CD14-positive monocyte (primary cell): ENCODE measurements at regions not wholly inside any gene's neighbourhood (a gene's known extent, or its start where the extent isn't known, plus 50 kb on each side); places are given as distances from the start of the nearest gene placed in this dataset.

Source experiments
- DNase-seq, 3 donors: peaks; one replicate each; pipeline ENCODE4 v3.0.0-alpha.2; 2011 to 2022
- H2AFZ ChIP-seq: 2 replicates; pipeline ENCODE4 v1.6.0; 2012; ENCODE audit warnings: mild to moderate bottlenecking, low read depth, low read length, inconsistent platforms; ENCODE audit not compliant: insufficient read depth, poor library complexity, severe bottlenecking
- H3K27ac ChIP-seq, 2 donors: 1 replicate in 1 of 2; 2 replicates in 1 of 2; pipeline ENCODE4 v1.5.1; 2012 to 2013; ENCODE audit warnings: low read length in 2 of 2, control low read depth in 1 of 2, inconsistent platforms in 1 of 2, low read depth in 1 of 2, mild to moderate bottlenecking in 1 of 2
- H3K27me3 ChIP-seq, 2 donors: one replicate each; pipeline versions ENCODE4 v1.6.0 to v1.6.1; 2011 to 2013; ENCODE audit warnings: low read length in 2 of 2; ENCODE audit not compliant: control insufficient read depth in 2 of 2, insufficient read depth in 2 of 2
- H3K36me3 ChIP-seq, 2 donors: replicated peaks in 1 of 2; 1 replicate in 1 of 2; 2 replicates in 1 of 2; pipeline versions ENCODE4 v1.5.1 to v1.6.1; 2012 to 2013; ENCODE audit warnings: low read length in 2 of 2, control low read depth in 1 of 2, inconsistent platforms in 1 of 2, mild to moderate bottlenecking in 1 of 2; ENCODE audit not compliant: insufficient read depth in 2 of 2, control insufficient read depth in 1 of 2
- H3K4me1 ChIP-seq, 2 donors: 1 replicate in 1 of 2; 2 replicates in 1 of 2; pipeline versions ENCODE4 v1.5.1 to v1.6.1; 2012 to 2013; ENCODE audit warnings: low read length in 2 of 2, control low read depth in 1 of 2, inconsistent platforms in 1 of 2, mild to moderate bottlenecking in 1 of 2, moderate library complexity in 1 of 2; ENCODE audit not compliant: insufficient read depth in 2 of 2, control insufficient read depth in 1 of 2
- H3K4me2 ChIP-seq: replicated peaks from 2 replicates; pipeline ENCODE3; 2012; ENCODE audit warnings: low read length, moderate library complexity, mild to moderate bottlenecking; ENCODE audit not compliant: poor library complexity, severe bottlenecking; ENCODE audit errors: extremely low read depth
- H3K4me3 ChIP-seq, 3 experiments: fragments of 200-600 bp in 1 of 3; sonication (generic) in 1 of 3; replicated peaks in 1 of 3; 1 replicate in 2 of 3; 2 replicates in 1 of 3; pipeline ENCODE4 v1.5.1; 2011 to 2013; ENCODE audit warnings: low read length in 3 of 3, mild to moderate bottlenecking in 3 of 3, control low read depth in 2 of 3, low read depth in 2 of 3, inconsistent platforms in 1 of 3, moderate library complexity in 1 of 3
- H3K79me2 ChIP-seq: 2 replicates; pipeline ENCODE4 v1.6.0; 2012; ENCODE audit warnings: mild to moderate bottlenecking, control low read depth, inconsistent platforms, low read length, moderate library complexity; ENCODE audit not compliant: insufficient read depth
- H3K9ac ChIP-seq: 2 replicates; pipeline ENCODE4 v1.6.0; 2017; ENCODE audit warnings: low read length, mild to moderate bottlenecking; ENCODE audit not compliant: insufficient read depth, poor library complexity, severe bottlenecking
- H3K9me3 ChIP-seq, 2 donors: replicated peaks in 1 of 2; 1 replicate in 1 of 2; 2 replicates in 1 of 2; pipeline versions ENCODE4 v1.5.1 to v1.6.1; 2012 to 2013; ENCODE audit warnings: low read length in 2 of 2, control low read depth in 1 of 2; ENCODE audit not compliant: control insufficient read depth in 1 of 2, insufficient read depth in 1 of 2
- H4K20me1 ChIP-seq: 2 replicates; pipeline ENCODE4 v1.6.0; 2012; ENCODE audit warnings: mild to moderate bottlenecking, low read length, control low read depth, moderate library complexity; ENCODE audit not compliant: insufficient read depth
- H3K27ac Mint-ChIP-seq, 7 donors: one replicate each; pipeline ENCODE4 v1.8.0; 2020; ENCODE audit warnings: mild to moderate bottlenecking in 7 of 7, mixed read lengths in 7 of 7, moderate library complexity in 6 of 7, inconsistent platforms in 2 of 7
- H3K27me3 Mint-ChIP-seq, 3 donors: one replicate each; pipeline ENCODE4 v1.8.0; 2021 to 2022; ENCODE audit warnings: low read depth in 3 of 3, mild to moderate bottlenecking in 3 of 3, mixed read lengths in 3 of 3, moderate library complexity in 3 of 3, inconsistent platforms in 1 of 3
- H3K36me3 Mint-ChIP-seq, 2 donors: one replicate each; pipeline ENCODE4 v1.8.0; 2020; ENCODE audit warnings: mixed read lengths in 2 of 2, inconsistent platforms in 1 of 2, mild to moderate bottlenecking in 1 of 2
- H3K4me1 Mint-ChIP-seq: one replicate; pipeline ENCODE4 v1.8.0; 2020; ENCODE audit warnings: mild to moderate bottlenecking, mixed read lengths
- H3K4me3 Mint-ChIP-seq, 2 donors: one replicate each; pipeline ENCODE4 v1.8.0; 2020; ENCODE audit warnings: mild to moderate bottlenecking in 2 of 2, mixed read lengths in 2 of 2, moderate library complexity in 1 of 2
- H3K9me3 Mint-ChIP-seq, 7 donors: one replicate each; pipeline ENCODE4 v1.8.0; 2020 to 2022; ENCODE audit warnings: mixed read lengths in 7 of 7, mild to moderate bottlenecking in 6 of 7, moderate library complexity in 6 of 7, inconsistent platforms in 2 of 7
- CTCF ChIP-seq: fragments of 200-600 bp; IDR thresholded peaks from one replicate; pipeline ENCODE4 v1.8.0; 2022; ENCODE audit warnings: antibody characterized with exemption, mild to moderate bottlenecking
- WGBS: methylation state at CpG from one replicate; pipeline ENCODE4 v1.1.5; 2013; ENCODE audit warnings: missing lambda C conversion rate; ENCODE audit not compliant: insufficient coverage; 5-methylcytosine and 5-hydroxymethylcytosine counted together
- intact Hi-C, 2 donors: fragments of 100-400 bp; cut with micrococcal nuclease; formaldehyde crosslinking; loops; one replicate each; pipeline versions ENCODE4 v1.15.0 to v1.15.1; 2023

GRCh38 chr10:106370751-106371150 is 793.8 kb downstream of the SORCS1 start:
- TF ChIP-seq CTCF, result no peak
- Mint-ChIP-seq H3K27ac (no peak overlapping the region), H3K4me1 (no peaks in the 10 kb centered on the region), H3K36me3 (no peaks in the 10 kb centered on the region), H3K9me3 (peaks cover 0 to 3% (median 0%) of the 10 kb centered on the region in 7 donors), H3K27me3 (peaks cover 0 to 2% (median 0%) of the 10 kb centered on the region in 3 donors), H3K4me3 (no peak overlapping the region)
- Histone ChIP-seq H3K4me1 (no peaks in the 10 kb centered on the region), H3K79me2 (no peaks in the 10 kb centered on the region), H2AFZ (no peak overlapping the region), H4K20me1 (no peaks in the 10 kb centered on the region), H3K9me3 (no peaks in the 10 kb centered on the region), H3K27ac (no peak overlapping the region), H3K4me2 (no peak overlapping the region), H3K9ac (no peak overlapping the region), H3K36me3 (no peaks in the 10 kb centered on the region), H3K27me3 (no peaks in the 10 kb centered on the region), H3K4me3 (no peak overlapping the region)
- WGBS, result 79% methylated on average over 3 of the region's 6 CpGs
- intact Hi-C loops, result no loop called here
- no peak for DNase-seq

- DNase-seq, result no peak
- Histone ChIP-seq H3K4me1 (no peaks in the 10 kb centered on the region), H3K4me2 (no peak overlapping the region), H3K9me3 (peaks cover 0 to 3% of the 10 kb centered on the region in 2 donors), H3K27ac (no peak overlapping the region), H4K20me1 (no peaks in the 10 kb centered on the region), H3K27me3 (no peaks in the 10 kb centered on the region), H3K36me3 (no peaks in the 10 kb centered on the region), H3K9ac (no peak overlapping the region), H3K4me3 (no peak overlapping the region), H3K79me2 (no peaks in the 10 kb centered on the region), H2AFZ (no peak overlapping the region)
- intact Hi-C loops, result no loop called here
- Mint-ChIP-seq H3K9me3 (peaks cover 0 to 7% (median 0%) of the 10 kb centered on the region in 7 donors), H3K27me3 (no peaks in the 10 kb centered on the region), H3K4me3 (no peak overlapping the region), H3K27ac (no peak overlapping the region), H3K36me3 (no peaks in the 10 kb centered on the region), H3K4me1 (no peaks in the 10 kb centered on the region)
- 100% methylated on average over 1 of the region's 2 CpGs for WGBS
- TF ChIP-seq CTCF, result no peak
Observed at GRCh38 chr10:106360870-106361269, 803.6 kb downstream of the SORCS1 start.
